ENCODE measurements at regions not wholly inside any gene's neighbourhood (a gene's known extent, or its start where the extent isn't known, plus 50 kb on each side); places are given as distances from the start of the nearest gene placed in this dataset.
A peak's percentile ranks its signal among the peaks of the same experiment; 100 is the strongest.

- DNase-seq (ENCODE audit: low spot score): no peak
Observed at GRCh38 chrY:7977301-7977700, 1065.7 kb upstream of the AMELY start.

GRCh38 chrY:7968293-7968692, 1056.7 kb upstream of the AMELY start:
- DNase-seq (ENCODE audit: low spot score): no peak

- no peak for DNase-seq (ENCODE audit: low spot score)
Observed at GRCh38 chrY:7966916-7967315, 1055.4 kb upstream of the AMELY start.

- no peak for DNase-seq (ENCODE audit: low spot score)
Observed at GRCh38 chrY:7963393-7963792, 1051.8 kb upstream of the AMELY start.

GRCh38 chrY:7962350-7962749, 1050.8 kb upstream of the AMELY start:
- no peak for DNase-seq (ENCODE audit: low spot score)

- DNase-seq (ENCODE audit: low spot score): no peak
Observed at GRCh38 chrY:7961811-7962210, 1050.3 kb upstream of the AMELY start.

- DNase-seq (ENCODE audit: low spot score): no peak
Observed at GRCh38 chrY:7957773-7958172, 1046.2 kb upstream of the AMELY start.

GRCh38 chrY:7951187-7951852, 1039.8 kb upstream of the AMELY start:
- DNase-seq (ENCODE audit: low spot score): no peak

- DNase-seq (ENCODE audit: low spot score): no peak
Observed at GRCh38 chrY:7944135-7944534, 1032.6 kb upstream of the AMELY start.

- DNase-seq (ENCODE audit: low spot score): no peak
Observed at GRCh38 chrY:7942711-7943110, 1031.2 kb upstream of the AMELY start.

- no peak for DNase-seq (ENCODE audit: low spot score)
Observed at GRCh38 chrY:7941856-7942255, 1030.3 kb upstream of the AMELY start.

GRCh38 chrY:7938982-7939718, 1027.6 kb upstream of the AMELY start:
- no peak for DNase-seq (ENCODE audit: low spot score)

- DNase-seq (ENCODE audit: low spot score): no peak
Observed at GRCh38 chrY:7936831-7937230, 1025.3 kb upstream of the AMELY start.

- DNase-seq (ENCODE audit: low spot score): peak; percentile 6
Observed at GRCh38 chrY:7936046-7936445, 1024.5 kb upstream of the AMELY start.

GRCh38 chrY:7935606-7936005, 1024.1 kb upstream of the AMELY start:
- no peak for DNase-seq (ENCODE audit: low spot score)

GRCh38 chrY:7932424-7932823, 1020.9 kb upstream of the AMELY start:
- no peak for DNase-seq (ENCODE audit: low spot score)

- DNase-seq (ENCODE audit: low spot score): no peak
Observed at GRCh38 chrY:7929866-7930265, 1018.3 kb upstream of the AMELY start.

GRCh38 chrY:7924059-7924458, 1012.5 kb upstream of the AMELY start:
- DNase-seq (ENCODE audit: low spot score): no peak

GRCh38 chrY:7923476-7924017, 1012.0 kb upstream of the AMELY start:
- no peak for DNase-seq (ENCODE audit: low spot score)

- no peak for DNase-seq (ENCODE audit: low spot score)
Observed at GRCh38 chrY:7920382-7920781, 1008.8 kb upstream of the AMELY start.

- no peak for DNase-seq (ENCODE audit: low spot score)
Observed at GRCh38 chrY:7888506-7888905, 977.0 kb upstream of the AMELY start.

GRCh38 chrY:7881696-7882095, 970.1 kb upstream of the AMELY start:
- DNase-seq (ENCODE audit: low spot score): no peak

GRCh38 chrY:7879245-7879644, 967.7 kb upstream of the AMELY start:
- DNase-seq (ENCODE audit: low spot score): no peak
